ENCODE measurements at regions not wholly inside any gene's neighbourhood (a gene's known extent, or its start where the extent isn't known, plus 50 kb on each side); places are given as distances from the start of the nearest gene placed in this dataset.

- H3K4me1 ChIP-seq (ENCODE audit: control insufficient read depth in 2 of 2, insufficient read depth in 2 of 2, low read length in 2 of 2): no peaks in the 10 kb centered on the region
Observed at GRCh38 chr18:40925071-40925541, 1029.9 kb upstream of the PIK3C3 start.

GRCh38 chr18:40921845-40922629 is 1033.0 kb upstream of the PIK3C3 start:
- H3K27me3 ChIP-seq (ENCODE audit: control insufficient read depth in 2 of 2, insufficient read depth in 2 of 2, low read length in 2 of 2): no peaks in the 10 kb centered on the region
- no peak overlapping the region for H3K9ac ChIP-seq (ENCODE audit: low read depth in 1 of 2, low read length in 2 of 2)
- H3K4me3 ChIP-seq (ENCODE audit: low read length in 2 of 2): no peak overlapping the region
- no peaks in the 10 kb centered on the region for H3K9me3 ChIP-seq (ENCODE audit: control insufficient read depth in 2 of 2, low read length in 2 of 2)
- H3K27ac ChIP-seq (ENCODE audit: low read depth in 2 of 2, low read length in 2 of 2): no peak overlapping the region
- no peaks in the 10 kb centered on the region for H3K36me3 ChIP-seq (ENCODE audit: control insufficient read depth in 2 of 2, insufficient read depth in 2 of 2, low read length in 2 of 2)
- H3K4me1 ChIP-seq (ENCODE audit: control insufficient read depth in 2 of 2, insufficient read depth in 2 of 2, low read length in 2 of 2): no peaks in the 10 kb centered on the region

More at GRCh38 chr18:40925071-40925541, 1029.9 kb upstream of the PIK3C3 start:
- no peak overlapping the region for H3K4me3 ChIP-seq (ENCODE audit: low read length in 2 of 2)
- H3K27ac ChIP-seq (ENCODE audit: low read depth in 2 of 2, low read length in 2 of 2): no peak overlapping the region
- no peak overlapping the region for H3K9ac ChIP-seq (ENCODE audit: low read depth in 1 of 2, low read length in 2 of 2)
- no peaks in the 10 kb centered on the region for H3K27me3 ChIP-seq (ENCODE audit: control insufficient read depth in 2 of 2, insufficient read depth in 2 of 2, low read length in 2 of 2)
- H3K36me3 ChIP-seq (ENCODE audit: control insufficient read depth in 2 of 2, insufficient read depth in 2 of 2, low read length in 2 of 2): no peaks in the 10 kb centered on the region
- no peaks in the 10 kb centered on the region for H3K9me3 ChIP-seq (ENCODE audit: control insufficient read depth in 2 of 2, low read length in 2 of 2)

- Histone ChIP-seq H3K27me3 (ENCODE audit: control insufficient read depth in 2 of 2, insufficient read depth in 2 of 2, low read length in 2 of 2) (no peaks in the 10 kb centered on the region), H3K9me3 (ENCODE audit: control insufficient read depth in 2 of 2, low read length in 2 of 2) (no peaks in the 10 kb centered on the region), H3K4me3 (ENCODE audit: low read length in 2 of 2) (no peak overlapping the region), H3K4me1 (ENCODE audit: control insufficient read depth in 2 of 2, insufficient read depth in 2 of 2, low read length in 2 of 2) (no peaks in the 10 kb centered on the region), H3K27ac (ENCODE audit: low read depth in 2 of 2, low read length in 2 of 2) (no peak overlapping the region), H3K9ac (ENCODE audit: low read depth in 1 of 2, low read length in 2 of 2) (no peak overlapping the region), H3K36me3 (ENCODE audit: control insufficient read depth in 2 of 2, insufficient read depth in 2 of 2, low read length in 2 of 2) (no peaks in the 10 kb centered on the region)
Observed at GRCh38 chr18:40917056-40917455, 1038.0 kb upstream of the PIK3C3 start.

GRCh38 chr18:40915724-40916123 is 1039.3 kb upstream of the PIK3C3 start:
- no peaks in the 10 kb centered on the region for H3K4me1 ChIP-seq (ENCODE audit: control insufficient read depth in 2 of 2, insufficient read depth in 2 of 2, low read length in 2 of 2)
- no peak overlapping the region for H3K27ac ChIP-seq (ENCODE audit: low read depth in 2 of 2, low read length in 2 of 2)

GRCh38 chr18:40911582-40912254 is 1043.3 kb upstream of the PIK3C3 start:
- Histone ChIP-seq H3K4me3 (ENCODE audit: low read length in 2 of 2) (no peak overlapping the region), H3K9me3 (ENCODE audit: control insufficient read depth in 2 of 2, low read length in 2 of 2) (no peaks in the 10 kb centered on the region), H3K4me1 (ENCODE audit: control insufficient read depth in 2 of 2, insufficient read depth in 2 of 2, low read length in 2 of 2) (no peaks in the 10 kb centered on the region), H3K9ac (ENCODE audit: low read depth in 1 of 2, low read length in 2 of 2) (no peak overlapping the region), H3K27ac (ENCODE audit: low read depth in 2 of 2, low read length in 2 of 2) (no peak overlapping the region), H3K36me3 (ENCODE audit: control insufficient read depth in 2 of 2, insufficient read depth in 2 of 2, low read length in 2 of 2) (no peaks in the 10 kb centered on the region), H3K27me3 (ENCODE audit: control insufficient read depth in 2 of 2, insufficient read depth in 2 of 2, low read length in 2 of 2) (no peaks in the 10 kb centered on the region)

More at GRCh38 chr18:40915724-40916123, 1039.3 kb upstream of the PIK3C3 start:
- Histone ChIP-seq H3K27me3 (ENCODE audit: control insufficient read depth in 2 of 2, insufficient read depth in 2 of 2, low read length in 2 of 2) (no peaks in the 10 kb centered on the region), H3K4me3 (ENCODE audit: low read length in 2 of 2) (no peak overlapping the region), H3K9me3 (ENCODE audit: control insufficient read depth in 2 of 2, low read length in 2 of 2) (no peaks in the 10 kb centered on the region), H3K36me3 (ENCODE audit: control insufficient read depth in 2 of 2, insufficient read depth in 2 of 2, low read length in 2 of 2) (no peaks in the 10 kb centered on the region), H3K9ac (ENCODE audit: low read depth in 1 of 2, low read length in 2 of 2) (no peak overlapping the region)

GRCh38 chr18:40911041-40911440 is 1044.0 kb upstream of the PIK3C3 start:
- Histone ChIP-seq H3K4me3 (ENCODE audit: low read length in 2 of 2) (no peak overlapping the region), H3K27ac (ENCODE audit: low read depth in 2 of 2, low read length in 2 of 2) (no peak overlapping the region), H3K36me3 (ENCODE audit: control insufficient read depth in 2 of 2, insufficient read depth in 2 of 2, low read length in 2 of 2) (no peaks in the 10 kb centered on the region), H3K27me3 (ENCODE audit: control insufficient read depth in 2 of 2, insufficient read depth in 2 of 2, low read length in 2 of 2) (no peaks in the 10 kb centered on the region), H3K9ac (ENCODE audit: low read depth in 1 of 2, low read length in 2 of 2) (no peak overlapping the region), H3K9me3 (ENCODE audit: control insufficient read depth in 2 of 2, low read length in 2 of 2) (no peaks in the 10 kb centered on the region), H3K4me1 (ENCODE audit: control insufficient read depth in 2 of 2, insufficient read depth in 2 of 2, low read length in 2 of 2) (no peaks in the 10 kb centered on the region)

- Histone ChIP-seq H3K27ac (ENCODE audit: low read depth in 2 of 2, low read length in 2 of 2) (no peak overlapping the region), H3K9ac (ENCODE audit: low read depth in 1 of 2, low read length in 2 of 2) (no peak overlapping the region), H3K36me3 (ENCODE audit: control insufficient read depth in 2 of 2, insufficient read depth in 2 of 2, low read length in 2 of 2) (no peaks in the 10 kb centered on the region), H3K9me3 (ENCODE audit: control insufficient read depth in 2 of 2, low read length in 2 of 2) (no peaks in the 10 kb centered on the region), H3K4me1 (ENCODE audit: control insufficient read depth in 2 of 2, insufficient read depth in 2 of 2, low read length in 2 of 2) (no peaks in the 10 kb centered on the region), H3K4me3 (ENCODE audit: low read length in 2 of 2) (no peak overlapping the region), H3K27me3 (ENCODE audit: control insufficient read depth in 2 of 2, insufficient read depth in 2 of 2, low read length in 2 of 2) (no peaks in the 10 kb centered on the region)
Observed at GRCh38 chr18:40907842-40908241, 1047.2 kb upstream of the PIK3C3 start.

GRCh38 chr18:40904295-40904694 is 1050.7 kb upstream of the PIK3C3 start:
- no peak overlapping the region for H3K4me3 ChIP-seq (ENCODE audit: low read length in 2 of 2)
- no peaks in the 10 kb centered on the region for H3K36me3 ChIP-seq (ENCODE audit: control insufficient read depth in 2 of 2, insufficient read depth in 2 of 2, low read length in 2 of 2)
- no peak overlapping the region for H3K27ac ChIP-seq (ENCODE audit: low read depth in 2 of 2, low read length in 2 of 2)
- no peaks in the 10 kb centered on the region for H3K9me3 ChIP-seq (ENCODE audit: control insufficient read depth in 2 of 2, low read length in 2 of 2)
- no peak overlapping the region for H3K9ac ChIP-seq (ENCODE audit: low read depth in 1 of 2, low read length in 2 of 2)
- H3K4me1 ChIP-seq (ENCODE audit: control insufficient read depth in 2 of 2, insufficient read depth in 2 of 2, low read length in 2 of 2): no peaks in the 10 kb centered on the region
- H3K27me3 ChIP-seq (ENCODE audit: control insufficient read depth in 2 of 2, insufficient read depth in 2 of 2, low read length in 2 of 2): no peaks in the 10 kb centered on the region

GRCh38 chr18:40902436-40902835 is 1052.6 kb upstream of the PIK3C3 start:
- Histone ChIP-seq H3K27me3 (ENCODE audit: control insufficient read depth in 2 of 2, insufficient read depth in 2 of 2, low read length in 2 of 2) (no peaks in the 10 kb centered on the region), H3K4me1 (ENCODE audit: control insufficient read depth in 2 of 2, insufficient read depth in 2 of 2, low read length in 2 of 2) (no peaks in the 10 kb centered on the region), H3K36me3 (ENCODE audit: control insufficient read depth in 2 of 2, insufficient read depth in 2 of 2, low read length in 2 of 2) (no peaks in the 10 kb centered on the region), H3K9ac (ENCODE audit: low read depth in 1 of 2, low read length in 2 of 2) (no peak overlapping the region), H3K27ac (ENCODE audit: low read depth in 2 of 2, low read length in 2 of 2) (no peak overlapping the region), H3K4me3 (ENCODE audit: low read length in 2 of 2) (no peak overlapping the region), H3K9me3 (ENCODE audit: control insufficient read depth in 2 of 2, low read length in 2 of 2) (no peaks in the 10 kb centered on the region)

GRCh38 chr18:40897884-40898283 is 1057.2 kb upstream of the PIK3C3 start:
- Histone ChIP-seq H3K9me3 (ENCODE audit: control insufficient read depth in 2 of 2, low read length in 2 of 2) (no peaks in the 10 kb centered on the region), H3K36me3 (ENCODE audit: control insufficient read depth in 2 of 2, insufficient read depth in 2 of 2, low read length in 2 of 2) (no peaks in the 10 kb centered on the region), H3K4me3 (ENCODE audit: low read length in 2 of 2) (no peak overlapping the region)

More at GRCh38 chr18:40897884-40898283, 1057.2 kb upstream of the PIK3C3 start:
- no peaks in the 10 kb centered on the region for H3K4me1 ChIP-seq (ENCODE audit: control insufficient read depth in 2 of 2, insufficient read depth in 2 of 2, low read length in 2 of 2)
- no peak overlapping the region for H3K9ac ChIP-seq (ENCODE audit: low read depth in 1 of 2, low read length in 2 of 2)
- H3K27me3 ChIP-seq (ENCODE audit: control insufficient read depth in 2 of 2, insufficient read depth in 2 of 2, low read length in 2 of 2): no peaks in the 10 kb centered on the region
- no peak overlapping the region for H3K27ac ChIP-seq (ENCODE audit: low read depth in 2 of 2, low read length in 2 of 2)
